ENCODE measurements at regions not wholly inside any gene's neighbourhood (a gene's known extent, or its start where the extent isn't known, plus 50 kb on each side); places are given as distances from the start of the nearest gene placed in this dataset.

GRCh38 chr2:239506101-239506857, 105.5 kb upstream of the HDAC4 start:
- TF ChIP-seq, protein P1, sequence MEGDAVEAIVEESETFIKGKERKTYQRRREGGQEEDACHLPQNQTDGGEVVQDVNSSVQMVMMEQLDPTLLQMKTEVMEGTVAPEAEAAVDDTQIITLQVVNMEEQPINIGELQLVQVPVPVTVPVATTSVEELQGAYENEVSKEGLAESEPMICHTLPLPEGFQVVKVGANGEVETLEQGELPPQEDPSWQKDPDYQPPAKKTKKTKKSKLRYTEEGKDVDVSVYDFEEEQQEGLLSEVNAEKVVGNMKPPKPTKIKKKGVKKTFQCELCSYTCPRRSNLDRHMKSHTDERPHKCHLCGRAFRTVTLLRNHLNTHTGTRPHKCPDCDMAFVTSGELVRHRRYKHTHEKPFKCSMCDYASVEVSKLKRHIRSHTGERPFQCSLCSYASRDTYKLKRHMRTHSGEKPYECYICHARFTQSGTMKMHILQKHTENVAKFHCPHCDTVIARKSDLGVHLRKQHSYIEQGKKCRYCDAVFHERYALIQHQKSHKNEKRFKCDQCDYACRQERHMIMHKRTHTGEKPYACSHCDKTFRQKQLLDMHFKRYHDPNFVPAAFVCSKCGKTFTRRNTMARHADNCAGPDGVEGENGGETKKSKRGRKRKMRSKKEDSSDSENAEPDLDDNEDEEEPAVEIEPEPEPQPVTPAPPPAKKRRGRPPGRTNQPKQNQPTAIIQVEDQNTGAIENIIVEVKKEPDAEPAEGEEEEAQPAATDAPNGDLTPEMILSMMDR (conservative IDR thresholded peaks at IDR 0.05; ENCODE audit: low read depth in 2 of 2): no peak
- TF ChIP-seq EZH2phosphoT487 (IDR thresholded peaks at IDR 0.05; ENCODE audit: unreplicated experiment): no peak
- TF ChIP-seq POLR2AphosphoS5 (IDR thresholded peaks at IDR 0.05; ENCODE audit: low read depth): no peak
- no peak for TF ChIP-seq REST (IDR thresholded peaks at IDR 0.05; ENCODE audit: unreplicated experiment)
- TF ChIP-seq EZH2 (IDR thresholded peaks at IDR 0.05; ENCODE audit: low read depth, unreplicated experiment): no peak
- TF ChIP-seq STAT1 (IDR thresholded peaks at IDR 0.05; ENCODE audit: unreplicated experiment): no peak
- no peak for TF ChIP-seq ZNF462 (CRISPR knock-in tag; IDR thresholded peaks at IDR 0.05)
- no peak for TF ChIP-seq CREB1 (CRISPR knock-in tag; IDR thresholded peaks at IDR 0.05; ENCODE audit: low read depth)
- no peak for TF ChIP-seq ETS1 (IDR thresholded peaks at IDR 0.05)
- no peak for TF ChIP-seq ZNF331 (CRISPR knock-in tag; IDR thresholded peaks at IDR 0.05; ENCODE audit: low read depth)
- no peak for TF ChIP-seq NANOG (IDR thresholded peaks at IDR 0.05; ENCODE audit: borderline replicate concordance)
